ENCODE measurements at regions not wholly inside any gene's neighbourhood (a gene's known extent, or its start where the extent isn't known, plus 50 kb on each side); places are given as distances from the start of the nearest gene placed in this dataset.

GRCh38 chr18:38284972-38285371, 719.4 kb upstream of the CELF4 start:
- TF ChIP-seq FOXA1 (IDR thresholded peaks at IDR 0.05) (no peak), ELF4 (IDR thresholded peaks at IDR 0.05) (no peak), BHLHE40 (IDR thresholded peaks at IDR 0.05; ENCODE audit: borderline replicate concordance) (no peak)

Measured in HEK293T (cell line).